H7 (cell line): ENCODE measurements at regions not wholly inside any gene's neighbourhood (a gene's known extent, or its start where the extent isn't known, plus 50 kb on each side); places are given as distances from the start of the nearest gene placed in this dataset.
"Not testable (repeated sequence)": the region's sequence is repeated elsewhere in the genome, so short reads cannot be mapped to it uniquely, and the experiment has no call there.

Experiments
- DNase-seq: peaks from one replicate; pipeline ENCODE4 v3.0.0; 2012
- H3K27me3 ChIP-seq: 2 replicates; pipeline ENCODE4 v1.6.0; 2011; ENCODE audit warnings: mild to moderate bottlenecking, low read length; ENCODE audit not compliant: control insufficient read depth, insufficient read depth
- H3K36me3 ChIP-seq: replicated peaks from 2 replicates; pipeline ENCODE4 v1.5.1; 2011; ENCODE audit warnings: low read length; ENCODE audit not compliant: control insufficient read depth, insufficient read depth
- H3K4me3 ChIP-seq: 2 replicates; pipeline ENCODE4 v1.5.1; 2011; ENCODE audit warnings: low read depth, mild to moderate bottlenecking, control low read depth, low read length, moderate library complexity; ENCODE audit not compliant: insufficient read depth

DNA sequence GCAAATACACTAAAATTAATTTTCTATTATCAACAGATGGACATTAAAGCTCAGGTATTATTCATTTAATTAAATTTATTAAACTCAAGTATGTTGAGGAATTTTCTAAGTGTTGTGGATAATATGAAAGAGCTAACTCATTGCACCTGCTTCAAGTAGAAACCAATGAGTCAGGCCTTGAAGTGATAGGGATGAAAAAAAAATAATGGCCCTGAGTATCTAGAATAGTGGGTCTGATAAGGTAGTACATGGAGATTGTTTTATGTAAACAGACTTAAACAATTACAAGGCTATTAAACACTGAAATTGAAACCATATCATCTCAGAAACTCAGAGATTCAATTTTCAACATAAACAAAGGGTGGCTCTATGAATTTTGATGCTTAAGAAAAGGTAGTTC is 857.1 kb upstream of the GBE1 start:
- Histone ChIP-seq H3K36me3 (no peaks in the 10 kb centered on the region), H3K4me3 (no peak overlapping the region), H3K27me3 (no peaks in the 10 kb centered on the region)
- DNase-seq: no peak

- no peaks in the 10 kb centered on the region for H3K36me3 ChIP-seq
- no peak overlapping the region for H3K4me3 ChIP-seq
- DNase-seq: no peak
- no peaks in the 10 kb centered on the region for H3K27me3 ChIP-seq
These were observed 848.8 kb upstream of the GBE1 start for GRCh38 chr3:82610236-82610635.

- H3K36me3 ChIP-seq: no peaks in the 10 kb centered on the region
- DNase-seq: no peak
- no peaks in the 10 kb centered on the region for H3K27me3 ChIP-seq
- no peak overlapping the region for H3K4me3 ChIP-seq
These were observed 845.9 kb upstream of the GBE1 start for GRCh38 chr3:82607391-82607790.

GRCh38 chr3:82596805-82597204 is 835.4 kb upstream of the GBE1 start:
- H3K36me3 ChIP-seq: no peaks in the 10 kb centered on the region
- H3K27me3 ChIP-seq: no peaks in the 10 kb centered on the region
- no peak for DNase-seq
- H3K4me3 ChIP-seq: no peak overlapping the region

DNA sequence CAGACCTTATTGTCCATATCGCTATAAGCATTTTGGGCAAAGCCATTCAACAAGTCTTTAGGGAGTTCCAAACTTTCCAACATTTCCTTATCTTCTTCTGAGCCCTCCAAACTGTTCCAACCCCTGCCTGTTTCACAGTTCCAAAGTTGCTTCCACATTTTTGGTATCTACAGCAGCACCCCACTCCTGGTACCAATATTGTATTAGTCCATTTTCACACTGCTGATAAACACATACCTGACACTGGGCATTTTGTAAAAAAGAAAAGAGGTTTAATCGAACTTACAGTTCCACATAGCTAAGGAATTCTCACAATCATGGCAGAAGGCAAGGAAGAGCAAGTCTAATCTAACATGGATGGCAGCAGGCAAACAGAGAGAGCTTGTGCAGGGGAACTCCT is 834.1 kb upstream of the GBE1 start:
- H3K27me3 ChIP-seq: no peaks in the 10 kb centered on the region
- DNase-seq: no peak
- H3K36me3 ChIP-seq: no peaks in the 10 kb centered on the region
- H3K4me3 ChIP-seq: no peak overlapping the region

- no peak for DNase-seq
- H3K27me3 ChIP-seq: no peaks in the 10 kb centered on the region
These were observed 825.7 kb upstream of the GBE1 start for GRCh38 chr3:82587174-82587573.

GRCh38 chr3:82586414-82586813 is 825.0 kb upstream of the GBE1 start:
- H3K36me3 ChIP-seq: no peaks in the 10 kb centered on the region
- no peaks in the 10 kb centered on the region for H3K27me3 ChIP-seq
- DNase-seq: no peak
- H3K4me3 ChIP-seq: no peak overlapping the region

More at GRCh38 chr3:82587174-82587573, 825.7 kb upstream of the GBE1 start:
- Histone ChIP-seq H3K36me3 (no peaks in the 10 kb centered on the region), H3K4me3 (no peak overlapping the region)

- not testable (repeated sequence) for H3K27me3 ChIP-seq
These were observed 824.6 kb upstream of the GBE1 start for GRCh38 chr3:82586002-82586401.

DNA sequence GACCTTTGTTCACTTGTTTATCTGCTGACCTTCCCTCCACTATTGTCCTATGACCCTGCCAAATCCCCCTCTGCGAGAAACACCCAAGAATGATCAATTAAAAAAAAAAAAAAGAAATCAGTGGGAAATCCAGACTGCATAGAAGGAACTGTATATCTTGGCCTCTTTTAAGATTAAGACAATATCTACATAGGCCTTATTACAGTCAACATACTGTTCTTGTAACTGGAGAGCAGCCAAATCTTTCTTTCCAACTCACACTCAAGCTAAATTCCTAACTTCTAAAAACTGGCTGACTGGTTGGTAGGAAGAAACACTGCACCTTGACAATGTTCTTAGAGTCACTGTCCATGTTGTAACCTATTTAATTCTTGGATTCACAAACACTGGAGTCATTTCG is 824.1 kb upstream of the GBE1 start:
- DNase-seq, H3K27me3 ChIP-seq, H3K36me3 ChIP-seq, H3K4me3 ChIP-seq: not testable (repeated sequence)

More at GRCh38 chr3:82586002-82586401, 824.6 kb upstream of the GBE1 start:
- H3K36me3 ChIP-seq, H3K4me3 ChIP-seq, DNase-seq: not testable (repeated sequence)

DNA sequence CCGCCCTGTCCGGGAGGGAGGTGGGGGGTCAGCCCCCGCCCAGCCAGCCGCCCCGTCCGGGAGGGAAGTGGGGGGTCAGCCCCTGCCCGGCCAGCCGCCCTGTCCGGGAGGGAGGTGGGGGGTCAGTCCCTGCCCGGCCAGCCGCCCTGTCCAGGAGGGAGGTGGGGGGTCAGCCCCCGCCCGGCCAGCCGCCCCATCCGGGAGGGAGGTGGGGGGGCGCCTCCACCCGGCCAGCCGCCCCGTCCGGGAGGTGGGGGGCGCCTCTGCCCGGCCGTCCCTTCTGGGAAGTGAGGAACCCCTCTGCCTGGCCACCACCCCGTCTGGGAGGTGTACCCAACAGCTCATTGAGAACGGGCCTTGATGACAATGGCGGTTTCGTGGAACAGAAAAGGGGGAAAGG is 823.4 kb upstream of the GBE1 start:
- H3K4me3 ChIP-seq, DNase-seq, H3K27me3 ChIP-seq, H3K36me3 ChIP-seq: not testable (repeated sequence)

GRCh38 chr3:82584415-82584814 is 823.0 kb upstream of the GBE1 start:
- not testable (repeated sequence) for DNase-seq, H3K36me3 ChIP-seq, H3K27me3 ChIP-seq, H3K4me3 ChIP-seq

DNA sequence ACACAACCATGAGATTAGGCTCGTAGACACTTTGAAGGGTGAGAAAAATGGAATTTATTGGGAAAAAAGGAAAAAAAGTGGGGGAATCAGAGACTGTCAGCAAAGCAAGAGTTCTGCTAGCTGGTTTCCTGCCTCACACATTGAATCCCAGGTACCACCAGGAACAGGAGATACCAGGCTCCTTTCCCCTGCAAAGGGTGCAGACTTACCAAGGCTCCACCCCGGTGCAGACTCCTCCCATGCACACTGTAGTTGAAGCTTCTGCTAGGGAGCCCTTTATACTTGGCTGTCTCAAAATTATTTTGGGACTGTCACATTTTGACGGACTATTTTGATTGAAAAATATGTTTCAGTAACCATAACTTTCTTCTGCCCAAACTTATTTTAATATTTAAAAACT is 819.9 kb upstream of the GBE1 start:
- peak; percentile 47 for DNase-seq
- H3K36me3 ChIP-seq: no peaks in the 10 kb centered on the region
- no peaks in the 10 kb centered on the region for H3K27me3 ChIP-seq
- no peak overlapping the region for H3K4me3 ChIP-seq

GRCh38 chr3:82572721-82573120 is 811.3 kb upstream of the GBE1 start:
- H3K27me3 ChIP-seq: no peaks in the 10 kb centered on the region
- H3K36me3 ChIP-seq: no peaks in the 10 kb centered on the region
- no peak overlapping the region for H3K4me3 ChIP-seq
- DNase-seq: no peak

DNA sequence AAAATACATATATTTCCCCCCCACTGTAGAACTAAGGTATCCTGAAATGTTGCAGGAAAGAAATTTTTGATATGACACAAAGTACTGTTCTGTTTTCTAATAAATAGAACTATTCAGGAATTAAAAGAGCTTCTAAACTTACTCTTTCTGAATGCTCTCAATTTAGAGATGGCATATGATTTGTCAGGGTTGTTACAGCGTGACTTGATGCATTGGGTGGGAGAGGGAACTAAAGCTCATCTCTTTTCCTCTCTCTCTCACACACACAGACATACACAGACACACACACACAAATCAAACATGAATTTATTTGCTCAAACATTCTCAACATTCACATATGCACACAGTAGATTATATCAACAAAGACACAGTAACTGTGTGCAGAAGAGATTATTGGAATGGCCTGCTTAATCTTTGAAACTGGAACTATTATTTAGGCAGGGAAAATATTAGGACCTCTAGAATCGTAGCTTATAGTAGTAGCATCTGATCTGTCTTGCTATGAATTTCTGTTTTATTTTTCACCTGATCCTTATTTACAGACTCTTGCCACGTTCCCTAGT is 807.4 kb upstream of the GBE1 start:
- Histone ChIP-seq H3K36me3 (no peaks in the 10 kb centered on the region), H3K27me3 (no peaks in the 10 kb centered on the region)
- DNase-seq: no peak

DNA sequence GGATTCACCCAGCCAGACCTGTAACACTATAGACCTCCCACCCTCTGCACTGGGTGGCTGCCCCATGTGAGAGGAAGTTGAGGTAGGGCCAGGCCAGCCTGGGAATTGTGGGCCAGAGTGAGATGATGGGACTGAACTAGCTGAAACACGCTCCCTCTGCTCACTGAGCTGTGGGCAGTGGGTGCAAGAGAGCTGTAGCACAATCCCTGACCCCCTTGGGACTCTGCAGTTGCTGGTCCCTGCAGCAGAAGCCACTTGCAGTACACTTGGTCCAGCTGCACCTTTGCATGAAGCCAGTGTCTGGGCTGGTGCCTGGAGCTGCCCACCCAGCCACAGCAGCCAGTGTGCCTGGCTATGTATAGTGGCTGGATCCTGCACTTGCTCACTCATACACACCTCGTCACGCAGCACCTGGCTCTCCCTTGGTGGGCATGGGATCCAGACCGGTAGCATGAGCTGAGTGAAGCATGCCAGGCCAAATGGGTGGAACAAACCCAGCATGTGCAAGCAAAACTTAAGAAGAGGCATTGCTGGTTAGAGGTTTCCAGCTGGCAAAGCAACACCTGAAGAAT is 805.7 kb upstream of the GBE1 start:
- no peaks in the 10 kb centered on the region for H3K27me3 ChIP-seq
- no peak overlapping the region for H3K4me3 ChIP-seq

More for the DNA sequence above, 807.4 kb upstream of the GBE1 start:
- H3K4me3 ChIP-seq: no peak overlapping the region

DNA sequence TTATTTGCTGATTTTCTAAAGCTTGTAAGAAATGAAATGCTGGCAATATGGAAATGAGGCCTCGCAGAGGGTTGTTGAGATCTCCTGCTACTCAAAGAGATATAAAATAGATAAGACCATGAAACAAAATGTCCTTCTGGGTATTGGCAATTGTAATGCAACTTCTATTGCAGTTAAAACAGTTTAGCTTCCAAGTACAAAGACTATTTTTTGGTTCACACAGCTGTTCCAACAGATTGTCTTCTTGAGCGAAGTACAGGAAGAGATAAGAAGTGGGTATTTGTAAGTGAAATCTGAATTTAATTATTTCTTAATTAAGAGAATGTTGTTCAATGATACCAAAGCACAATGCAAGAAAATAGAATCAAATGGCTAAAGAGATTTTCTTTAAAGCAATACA is 801.5 kb upstream of the GBE1 start:
- Histone ChIP-seq H3K4me3 (no peak overlapping the region), H3K36me3 (no peaks in the 10 kb centered on the region), H3K27me3 (no peaks in the 10 kb centered on the region)
- DNase-seq: no peak

More for the DNA sequence above, 805.7 kb upstream of the GBE1 start:
- no peak for DNase-seq
- H3K36me3 ChIP-seq: no peaks in the 10 kb centered on the region
